NCI-H128 (cell line): ENCODE measurements at regions not wholly inside any gene's neighbourhood (a gene's known extent, or its start where the extent isn't known, plus 50 kb on each side); places are given as distances from the start of the nearest gene placed in this dataset.
"Not testable (repeated sequence)": the region's sequence is repeated elsewhere in the genome, so short reads cannot be mapped to it uniquely, and the experiment has no call there.

Source experiments
- DNase-seq: peaks from one replicate; lab custom pipeline; 2025; ENCODE audit not compliant: unreplicated experiment; lab: John Stamatoyannopoulos, UW

GRCh38 chr7:46133751-46134150, 212.7 kb upstream of the IGFBP3 start:
- DNase-seq, result no peak

GRCh38 chr7:46133072-46133471, 212.0 kb upstream of the IGFBP3 start:
- DNase-seq, result no peak

DNA sequence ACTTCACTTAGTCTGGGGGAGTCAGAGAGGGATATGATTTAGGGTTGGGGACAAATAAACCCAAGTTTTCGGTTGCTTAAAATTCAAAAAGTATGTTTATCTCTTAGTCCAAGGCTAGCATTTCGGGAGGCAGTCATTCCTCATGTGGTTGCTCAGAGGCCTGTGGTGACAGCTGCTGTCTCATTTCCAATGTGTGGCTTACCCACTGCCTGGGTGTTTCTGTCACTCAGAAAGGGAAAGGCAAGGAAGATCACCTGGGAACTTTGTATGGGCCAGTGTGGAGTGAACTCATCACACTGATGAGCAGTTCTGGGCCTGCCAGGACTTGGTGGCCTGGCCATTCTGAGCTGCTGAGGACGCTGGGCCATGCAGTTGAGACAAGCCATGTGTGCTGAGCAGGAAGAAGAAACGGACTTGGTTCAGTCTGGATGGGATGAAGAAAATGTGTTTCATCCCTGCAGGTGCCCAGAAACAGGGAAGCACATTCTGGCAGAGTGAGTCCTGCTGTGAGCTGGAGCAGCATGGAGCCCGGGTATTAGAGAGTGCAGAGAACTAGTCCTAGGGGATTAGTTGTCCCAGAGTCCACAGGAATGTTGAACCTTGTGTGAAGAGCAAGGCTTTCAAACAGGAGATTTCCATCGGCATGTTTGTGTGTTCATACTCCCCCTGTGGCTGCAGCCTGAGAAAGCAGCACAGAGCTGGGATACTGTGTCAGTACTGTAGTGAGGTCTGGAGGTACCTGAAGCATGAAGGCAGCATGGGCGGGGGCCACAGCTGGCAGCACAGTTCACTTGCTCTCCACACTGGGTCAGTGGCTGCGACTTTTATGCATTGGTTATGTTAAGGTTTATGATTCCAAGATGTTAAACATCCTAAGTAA, 211.1 kb upstream of the IGFBP3 start:
- no peak for DNase-seq

- DNase-seq, result no peak
Observed at GRCh38 chr7:46129831-46130230, 208.8 kb upstream of the IGFBP3 start.

GRCh38 chr7:46127814-46128213, 206.7 kb upstream of the IGFBP3 start:
- no peak for DNase-seq

- no peak for DNase-seq
Observed at GRCh38 chr7:46126675-46127300, 205.7 kb upstream of the IGFBP3 start.

GRCh38 chr7:46123756-46124343, 202.8 kb upstream of the IGFBP3 start:
- no peak for DNase-seq

GRCh38 chr7:46115410-46115809, 194.3 kb upstream of the IGFBP3 start:
- no peak for DNase-seq

- no peak for DNase-seq
Observed at GRCh38 chr7:46109437-46109836, 188.4 kb upstream of the IGFBP3 start.

DNA sequence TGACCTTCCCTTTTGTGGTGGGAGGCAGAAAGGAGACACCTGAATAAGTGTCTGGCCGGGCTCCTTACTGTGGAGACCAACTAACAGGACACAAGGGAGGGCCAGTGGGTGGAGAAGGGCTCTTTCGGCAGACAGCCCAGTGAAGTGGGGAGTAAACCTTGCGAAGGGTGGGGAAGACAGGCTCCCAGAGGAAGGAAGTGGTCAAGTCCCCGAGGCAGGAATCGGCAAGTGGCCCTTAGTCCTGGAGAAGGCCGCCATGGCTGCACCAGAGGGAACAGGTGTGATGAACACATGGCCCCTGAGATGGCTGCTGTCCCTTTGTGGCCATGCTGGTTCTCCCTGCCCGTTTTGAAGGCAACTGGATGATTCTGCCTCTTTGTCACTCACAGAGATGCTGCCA, 187.2 kb upstream of the IGFBP3 start:
- DNase-seq, result no peak

GRCh38 chr7:46107610-46108217, 186.6 kb upstream of the IGFBP3 start:
- no peak for DNase-seq

GRCh38 chr7:46100521-46100920, 179.4 kb upstream of the IGFBP3 start:
- DNase-seq, result no peak

DNA sequence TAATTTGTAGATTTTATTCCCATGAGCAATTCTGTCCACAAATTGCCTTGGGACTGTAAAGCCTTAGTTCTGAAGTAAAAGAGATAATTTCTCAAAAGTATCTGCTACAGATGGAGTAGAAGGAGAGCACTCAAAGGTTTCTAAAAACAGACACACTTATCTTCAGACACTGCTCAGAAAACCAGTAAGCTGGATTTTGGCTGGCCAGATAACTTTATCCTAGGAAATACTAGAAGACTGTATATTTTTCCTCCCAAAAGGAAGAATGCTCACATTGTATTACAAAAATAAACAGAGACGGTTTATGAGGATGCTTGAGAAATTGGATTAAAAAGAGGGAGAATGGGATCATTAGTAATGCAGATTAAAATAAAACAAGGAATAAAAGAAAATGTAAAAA, 178.0 kb upstream of the IGFBP3 start:
- no peak for DNase-seq

DNA sequence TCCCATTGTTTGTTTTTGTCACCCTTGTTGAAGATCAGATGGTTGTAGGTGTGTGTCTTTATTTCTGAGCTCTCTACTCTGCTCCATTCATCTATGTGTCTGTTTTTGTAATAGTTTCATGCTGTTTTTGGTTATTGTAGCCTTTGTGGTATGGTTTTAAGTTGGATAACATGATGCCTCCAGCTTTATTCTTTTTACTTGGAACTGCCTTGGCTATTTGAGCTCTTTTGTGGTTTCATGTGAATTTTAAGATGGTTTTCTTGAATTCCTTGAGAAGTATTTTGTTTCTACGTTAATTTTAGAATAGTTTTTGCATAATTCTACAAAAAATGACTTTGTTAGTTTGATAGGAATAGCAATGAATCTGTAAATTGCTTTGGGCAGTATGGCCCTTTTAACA, 170.0 kb upstream of the IGFBP3 start:
- no peak for DNase-seq

GRCh38 chr7:46089281-46089680, 168.2 kb upstream of the IGFBP3 start:
- no peak for DNase-seq

DNA sequence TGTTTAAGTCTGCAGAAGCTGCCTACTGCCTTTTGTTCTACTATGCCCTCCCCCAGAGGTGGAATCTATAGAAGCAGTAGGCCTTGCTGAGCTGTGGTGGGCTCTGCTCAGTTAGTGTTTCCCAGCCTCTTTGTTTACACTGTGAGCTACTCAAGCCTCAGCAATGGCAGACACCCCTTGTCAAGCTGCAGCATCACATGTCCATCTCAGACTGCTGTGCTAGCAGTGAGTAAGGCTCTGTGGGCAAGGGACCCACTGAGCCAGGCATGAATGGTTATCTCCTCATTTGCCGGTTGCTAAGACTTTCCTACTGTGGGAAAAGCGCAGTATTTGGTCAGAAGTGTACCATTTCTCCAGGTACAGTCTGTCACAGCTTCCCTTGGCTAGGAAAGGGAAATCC, 167.4 kb upstream of the IGFBP3 start:
- not testable (repeated sequence) for DNase-seq

GRCh38 chr7:46080595-46081159, 159.6 kb upstream of the IGFBP3 start:
- no peak for DNase-seq

- no peak for DNase-seq
Observed at GRCh38 chr7:46079421-46079820, 158.3 kb upstream of the IGFBP3 start.

DNA sequence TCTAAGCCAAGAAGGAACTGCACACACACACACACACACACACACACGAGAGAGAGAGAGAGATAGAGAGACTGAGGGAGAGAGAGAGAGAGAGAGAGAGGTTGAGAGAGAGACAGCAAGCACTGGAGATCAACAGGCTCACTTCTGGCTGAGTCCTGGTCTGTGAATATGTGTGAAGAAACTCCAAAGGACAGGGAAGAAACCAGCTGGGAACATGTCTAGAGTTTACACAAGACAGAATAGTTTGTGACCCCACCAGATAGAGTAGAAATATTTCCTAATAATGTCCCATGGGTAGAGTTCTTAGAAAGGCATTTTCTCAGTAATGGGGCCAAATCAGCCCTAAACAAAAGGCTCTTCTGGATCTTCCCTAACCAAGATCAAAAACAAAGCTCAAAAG, 155.5 kb upstream of the IGFBP3 start:
- no peak for DNase-seq

- no peak for DNase-seq
Observed at GRCh38 chr7:46072722-46073121, 151.7 kb upstream of the IGFBP3 start.

DNA sequence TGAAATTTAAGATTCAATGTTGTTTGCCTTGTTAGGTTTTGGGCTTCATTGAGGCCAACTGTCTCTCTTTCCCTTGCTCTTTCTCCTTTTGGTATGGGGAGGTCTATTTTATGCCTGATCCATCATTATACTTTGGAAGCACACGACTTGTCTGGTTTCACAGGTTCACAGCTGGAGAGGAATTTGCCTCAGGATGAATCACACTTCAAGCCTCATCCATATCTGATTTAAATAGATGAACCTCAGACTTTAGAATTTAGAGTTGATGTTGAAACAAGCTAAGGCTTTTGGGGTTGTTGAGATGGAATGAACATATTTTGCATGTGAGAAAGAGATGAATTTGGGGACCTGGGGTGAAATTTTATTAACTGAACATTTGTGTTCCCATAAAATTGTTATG, 150.5 kb upstream of the IGFBP3 start:
- no peak for DNase-seq
